ENCODE measurements at regions not wholly inside any gene's neighbourhood (a gene's known extent, or its start where the extent isn't known, plus 50 kb on each side); places are given as distances from the start of the nearest gene placed in this dataset.

GRCh38 chrY:8726616-8727015, 610.6 kb upstream of the TSPY4 start:
- Mint-ChIP-seq H3K36me3 (ENCODE audit: low read depth) (no peaks in the 10 kb centered on the region), H3K4me3 (no peak overlapping the region), H3K9me3 (no peaks in the 10 kb centered on the region), H3K27me3 (no peaks in the 10 kb centered on the region), H3K27ac (no peak overlapping the region), H3K4me1 (ENCODE audit: low read depth) (no peaks in the 10 kb centered on the region)

GRCh38 chrY:8729971-8730370, 607.3 kb upstream of the TSPY4 start:
- H3K9me3 Mint-ChIP-seq, result no peaks in the 10 kb centered on the region
- no peak overlapping the region for H3K27ac Mint-ChIP-seq
- no peaks in the 10 kb centered on the region for H3K27me3 Mint-ChIP-seq
- H3K4me1 Mint-ChIP-seq (ENCODE audit: low read depth), result no peaks in the 10 kb centered on the region
- no peak overlapping the region for H3K4me3 Mint-ChIP-seq
- H3K36me3 Mint-ChIP-seq (ENCODE audit: low read depth), result no peaks in the 10 kb centered on the region

DNA sequence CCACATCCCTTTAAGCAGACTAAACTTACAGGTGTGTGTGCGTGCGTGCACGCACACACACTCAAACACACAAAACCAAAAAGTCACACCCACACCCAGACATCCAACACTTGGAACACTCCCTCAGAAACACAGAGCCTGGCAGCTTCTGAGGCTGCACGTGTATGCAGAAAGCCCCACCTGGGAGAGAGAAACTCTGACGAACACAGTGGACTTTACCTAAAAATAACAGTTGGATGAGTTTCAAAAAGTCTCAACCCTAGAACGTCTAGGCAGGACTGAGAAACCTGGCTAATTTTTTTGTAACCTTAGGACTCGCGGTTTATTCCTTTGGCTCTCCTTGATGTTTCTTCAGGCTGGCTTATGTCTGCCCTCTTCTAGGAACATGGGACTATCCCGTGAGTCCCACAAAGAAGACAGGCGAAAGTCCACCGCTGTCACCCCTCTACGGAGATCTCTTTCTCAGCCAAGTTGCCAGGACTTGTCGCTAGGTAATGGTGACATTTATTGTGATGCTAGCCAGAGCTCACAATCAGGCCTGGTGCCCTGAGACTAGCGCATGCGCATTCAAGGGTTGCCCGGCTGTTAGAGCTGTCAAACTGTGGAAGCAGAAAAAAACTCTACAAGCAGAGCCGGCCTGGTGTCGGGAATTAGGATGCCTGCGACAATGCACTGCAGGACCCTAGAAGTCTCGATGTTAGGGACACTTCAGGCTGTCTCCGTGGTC, 595.8 kb upstream of the TSPY4 start:
- no peaks in the 10 kb centered on the region for H3K36me3 Mint-ChIP-seq (ENCODE audit: low read depth)
- H3K9me3 Mint-ChIP-seq, result no peaks in the 10 kb centered on the region
- H3K4me1 Mint-ChIP-seq (ENCODE audit: low read depth), result no peaks in the 10 kb centered on the region
- H3K27ac Mint-ChIP-seq, result no peak overlapping the region
- H3K27me3 Mint-ChIP-seq, result no peaks in the 10 kb centered on the region
- H3K4me3 Mint-ChIP-seq, result no peak overlapping the region

DNA sequence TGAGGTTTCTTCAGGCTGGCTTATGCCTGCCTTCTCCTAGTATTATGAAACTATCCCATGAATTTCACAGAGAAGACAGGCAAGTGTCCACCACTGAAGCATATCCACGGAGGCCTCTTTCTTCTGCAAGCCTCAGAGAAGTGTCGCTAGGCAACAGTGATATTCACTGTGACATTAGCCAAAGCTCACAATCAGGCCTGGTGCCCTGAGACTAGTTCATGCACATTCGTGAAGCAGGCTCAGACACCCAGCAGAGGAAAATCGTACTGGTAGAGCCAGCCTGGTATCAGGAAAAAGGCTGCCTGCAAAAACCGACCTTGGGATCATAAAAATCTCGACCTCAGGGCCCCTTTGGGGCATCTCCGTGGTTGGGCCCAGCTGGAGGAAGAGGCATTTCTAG, 573.1 kb upstream of the TSPY4 start:
- Mint-ChIP-seq H3K4me1 (ENCODE audit: low read depth) (no peaks in the 10 kb centered on the region), H3K36me3 (ENCODE audit: low read depth) (no peaks in the 10 kb centered on the region), H3K9me3 (no peaks in the 10 kb centered on the region), H3K4me3 (no peak overlapping the region), H3K27ac (no peak overlapping the region), H3K27me3 (no peaks in the 10 kb centered on the region)

DNA sequence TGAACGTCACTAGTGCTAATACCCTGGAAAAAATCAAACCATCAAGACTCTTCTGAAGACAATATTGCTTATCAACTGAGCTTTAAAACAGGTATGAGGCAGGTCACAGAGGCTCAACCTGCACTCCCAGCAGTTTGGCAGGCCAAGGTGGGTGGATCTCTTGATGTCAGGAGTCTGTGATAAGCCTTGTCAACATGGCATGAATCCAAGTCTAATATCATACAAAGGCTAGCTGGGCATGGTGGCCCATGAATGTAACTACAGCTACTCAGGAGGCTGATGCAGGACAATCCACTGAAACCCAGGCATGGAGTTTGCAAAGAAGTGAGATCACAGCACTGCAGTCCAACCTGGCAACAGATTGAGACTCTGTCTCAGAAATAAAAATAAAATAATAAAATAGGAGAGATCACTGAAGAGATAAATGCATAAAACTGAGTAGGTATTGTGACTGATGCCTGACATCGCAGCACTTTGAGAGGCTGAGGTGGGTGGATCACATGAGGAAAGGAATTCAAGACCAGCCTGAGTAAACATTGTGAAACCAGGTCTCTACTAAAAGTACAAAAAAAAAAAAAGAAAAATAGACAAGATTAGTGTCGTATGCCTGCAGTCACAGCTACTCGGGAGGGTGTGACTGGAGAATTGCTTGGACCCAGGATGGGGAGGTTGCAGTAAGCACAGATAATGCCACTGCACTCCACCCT, 555.9 kb upstream of the TSPY4 start:
- no peaks in the 10 kb centered on the region for H3K27me3 Mint-ChIP-seq
- no peaks in the 10 kb centered on the region for H3K9me3 Mint-ChIP-seq
- H3K4me1 Mint-ChIP-seq (ENCODE audit: low read depth), result no peaks in the 10 kb centered on the region
- H3K36me3 Mint-ChIP-seq (ENCODE audit: low read depth), result no peaks in the 10 kb centered on the region
- no peak overlapping the region for H3K27ac Mint-ChIP-seq
- H3K4me3 Mint-ChIP-seq, result no peak overlapping the region

DNA sequence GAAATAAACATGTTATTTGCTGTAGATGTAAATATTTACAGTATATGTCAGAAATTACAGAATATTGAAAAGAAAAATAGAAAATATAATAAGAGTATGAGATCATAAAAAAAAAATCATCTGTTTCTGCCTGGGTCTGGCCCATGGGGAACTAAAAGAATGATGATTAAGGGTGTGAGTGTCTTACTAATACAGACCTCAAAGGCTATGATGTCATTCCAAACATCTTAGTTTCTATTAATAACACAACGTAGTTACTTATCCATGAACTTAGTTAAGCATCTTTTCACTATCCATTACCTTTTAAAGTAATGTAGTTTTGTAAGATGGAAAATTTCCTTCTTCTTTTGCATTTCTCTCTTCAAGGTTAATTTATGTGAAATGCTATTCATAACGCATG, 542.7 kb upstream of the TSPY4 start:
- Mint-ChIP-seq H3K4me3 (no peak overlapping the region), H3K27me3 (peaks cover 3% of the 10 kb centered on the region), H3K4me1 (ENCODE audit: low read depth) (no peaks in the 10 kb centered on the region), H3K36me3 (ENCODE audit: low read depth) (no peaks in the 10 kb centered on the region), H3K27ac (no peak overlapping the region), H3K9me3 (no peaks in the 10 kb centered on the region)

- Mint-ChIP-seq H3K4me1 (ENCODE audit: low read depth) (no peaks in the 10 kb centered on the region), H3K9me3 (no peaks in the 10 kb centered on the region), H3K4me3 (no peak overlapping the region), H3K27ac (no peak overlapping the region), H3K36me3 (ENCODE audit: low read depth) (no peaks in the 10 kb centered on the region), H3K27me3 (no peaks in the 10 kb centered on the region)
Measured at GRCh38 chrY:8804317-8804716, 532.9 kb upstream of the TSPY4 start.

DNA sequence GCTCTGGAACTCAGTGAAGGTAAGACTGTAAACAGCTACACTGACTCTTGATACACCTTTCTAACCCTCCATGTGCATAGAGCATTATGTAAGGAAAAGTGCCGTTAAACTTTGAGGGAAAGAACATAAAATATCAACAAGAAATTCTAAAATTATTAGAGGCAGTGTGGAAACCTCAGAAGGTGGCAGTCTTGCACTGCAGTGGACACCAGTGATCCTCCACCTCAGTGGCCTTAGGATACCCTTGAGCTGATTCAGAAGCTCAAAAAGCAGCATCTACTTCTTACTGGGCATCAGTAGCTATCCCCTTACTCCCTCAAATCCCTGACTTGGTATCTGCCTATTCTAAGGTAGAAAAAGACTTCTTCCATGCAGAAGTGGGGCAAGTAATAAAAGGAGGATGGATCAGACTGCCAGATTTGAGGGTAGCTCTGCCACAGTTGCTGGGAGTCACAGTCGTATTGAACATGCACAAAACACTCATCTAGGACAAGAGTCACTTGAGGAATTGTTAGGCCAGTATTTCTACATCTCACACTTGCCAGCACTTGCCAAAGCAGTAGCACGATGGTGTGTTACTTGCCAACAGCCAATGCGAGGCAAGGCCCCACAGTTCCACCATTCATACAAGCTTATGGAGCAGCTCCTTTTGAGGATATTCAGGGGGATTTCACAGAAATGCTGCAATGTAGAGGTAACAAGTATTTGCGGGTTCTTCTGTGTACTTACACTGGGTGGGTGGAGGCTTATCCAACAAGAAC, 529.4 kb upstream of the TSPY4 start:
- no peaks in the 10 kb centered on the region for H3K9me3 Mint-ChIP-seq
- H3K36me3 Mint-ChIP-seq (ENCODE audit: low read depth), result no peaks in the 10 kb centered on the region
- H3K27me3 Mint-ChIP-seq, result no peaks in the 10 kb centered on the region
- H3K27ac Mint-ChIP-seq, result no peak overlapping the region
- H3K4me3 Mint-ChIP-seq, result no peak overlapping the region
- no peaks in the 10 kb centered on the region for H3K4me1 Mint-ChIP-seq (ENCODE audit: low read depth)

GRCh38 chrY:8808611-8809010, 528.7 kb upstream of the TSPY4 start:
- Mint-ChIP-seq H3K4me3 (no peak overlapping the region), H3K27ac (no peak overlapping the region), H3K27me3 (no peaks in the 10 kb centered on the region), H3K9me3 (no peaks in the 10 kb centered on the region), H3K4me1 (ENCODE audit: low read depth) (no peaks in the 10 kb centered on the region), H3K36me3 (ENCODE audit: low read depth) (no peaks in the 10 kb centered on the region)

DNA sequence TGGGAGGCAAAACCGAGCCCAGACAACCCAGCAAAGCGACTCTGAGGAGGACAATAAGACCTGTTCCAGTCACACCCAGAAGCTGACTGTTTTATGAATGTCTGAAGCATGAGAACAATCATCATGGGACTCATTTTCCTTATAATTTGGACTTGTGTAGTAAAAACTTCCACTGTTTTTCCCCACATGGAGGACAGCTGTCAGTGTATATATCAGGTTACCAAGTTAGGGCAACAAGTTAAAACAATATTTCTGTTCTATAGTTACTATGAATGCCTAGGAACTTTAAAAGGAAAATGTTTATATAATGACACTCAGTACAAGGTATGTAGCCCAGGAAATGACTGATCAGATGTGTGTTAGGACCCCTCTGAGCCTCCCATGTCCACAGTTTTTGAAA, 528.2 kb upstream of the TSPY4 start:
- Mint-ChIP-seq H3K27ac (no peak overlapping the region), H3K4me1 (ENCODE audit: low read depth) (no peaks in the 10 kb centered on the region), H3K9me3 (no peaks in the 10 kb centered on the region), H3K4me3 (no peak overlapping the region), H3K36me3 (ENCODE audit: low read depth) (no peaks in the 10 kb centered on the region), H3K27me3 (no peaks in the 10 kb centered on the region)

DNA sequence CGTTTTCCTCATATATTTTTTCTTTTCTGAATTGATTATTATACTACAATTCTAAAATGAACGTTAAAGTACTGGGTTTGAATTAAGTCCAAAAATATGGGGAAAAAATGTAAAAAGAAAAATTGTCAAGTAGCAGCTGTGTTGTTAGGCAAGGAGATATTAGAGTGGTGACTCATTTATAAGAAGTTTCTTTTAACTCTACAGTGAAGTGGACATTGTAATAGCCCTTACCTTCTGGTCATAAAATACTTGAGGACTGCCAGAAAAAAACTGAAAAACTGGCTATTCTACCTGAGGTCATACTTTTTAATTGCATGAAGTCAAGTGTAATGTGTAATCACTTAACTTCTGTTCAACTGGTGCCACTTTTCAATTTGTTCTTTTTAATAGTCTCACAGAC, 523.1 kb upstream of the TSPY4 start:
- Mint-ChIP-seq H3K27ac (no peak overlapping the region), H3K4me1 (ENCODE audit: low read depth) (no peaks in the 10 kb centered on the region), H3K27me3 (no peaks in the 10 kb centered on the region), H3K36me3 (ENCODE audit: low read depth) (no peaks in the 10 kb centered on the region), H3K4me3 (no peak overlapping the region), H3K9me3 (no peaks in the 10 kb centered on the region)

DNA sequence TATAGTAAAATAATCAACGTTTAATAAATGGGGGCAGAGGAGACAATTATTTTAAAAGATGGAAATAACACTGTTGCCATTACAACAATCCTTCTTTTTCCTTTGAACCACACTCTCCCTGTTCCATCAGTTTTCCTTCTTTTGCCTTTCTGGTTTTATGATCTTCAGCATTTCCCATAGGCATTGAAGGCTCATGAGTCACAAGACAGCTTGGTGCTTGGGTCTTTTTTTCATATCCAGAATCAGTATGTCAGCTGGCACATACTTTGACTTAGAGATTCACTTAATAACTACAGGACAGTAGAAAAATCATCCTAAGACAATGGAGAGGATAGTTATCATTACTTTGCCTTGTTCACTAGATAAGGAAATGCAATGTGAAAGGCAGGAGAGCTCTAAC, 521.6 kb upstream of the TSPY4 start:
- Mint-ChIP-seq H3K4me3 (no peak overlapping the region), H3K27me3 (no peaks in the 10 kb centered on the region), H3K9me3 (no peaks in the 10 kb centered on the region), H3K27ac (no peak overlapping the region), H3K4me1 (ENCODE audit: low read depth) (no peaks in the 10 kb centered on the region), H3K36me3 (ENCODE audit: low read depth) (no peaks in the 10 kb centered on the region)

- H3K4me3 Mint-ChIP-seq, result no peak overlapping the region
- H3K27me3 Mint-ChIP-seq, result peaks cover 3% of the 10 kb centered on the region
- no peak overlapping the region for H3K27ac Mint-ChIP-seq
- H3K36me3 Mint-ChIP-seq (ENCODE audit: low read depth), result no peaks in the 10 kb centered on the region
- H3K9me3 Mint-ChIP-seq, result no peaks in the 10 kb centered on the region
- no peaks in the 10 kb centered on the region for H3K4me1 Mint-ChIP-seq (ENCODE audit: low read depth)
Measured at GRCh38 chrY:8820032-8820431, 517.2 kb upstream of the TSPY4 start.

- Mint-ChIP-seq H3K27me3 (peaks cover 3% of the 10 kb centered on the region), H3K36me3 (ENCODE audit: low read depth) (no peaks in the 10 kb centered on the region), H3K4me1 (ENCODE audit: low read depth) (no peaks in the 10 kb centered on the region), H3K9me3 (no peaks in the 10 kb centered on the region), H3K4me3 (no peak overlapping the region), H3K27ac (no peak overlapping the region)
Measured at GRCh38 chrY:8821106-8821505, 516.2 kb upstream of the TSPY4 start.

GRCh38 chrY:8852278-8852677, 485.0 kb upstream of the TSPY4 start:
- Mint-ChIP-seq H3K9me3 (no peaks in the 10 kb centered on the region), H3K36me3 (ENCODE audit: low read depth) (no peaks in the 10 kb centered on the region), H3K27me3 (no peaks in the 10 kb centered on the region), H3K4me1 (ENCODE audit: low read depth) (no peaks in the 10 kb centered on the region), H3K4me3 (no peak overlapping the region), H3K27ac (no peak overlapping the region)
